Stimulated activated naive CD8-positive, alpha-beta T cell treated with anti-CD3 and anti-CD28 coated beads, Interleukin-15, amount 100 ng/mL, for 72 hours (primary cell): ENCODE measurements at regions not wholly inside any gene's neighbourhood (a gene's known extent, or its start where the extent isn't known, plus 50 kb on each side); places are given as distances from the start of the nearest gene placed in this dataset.
"Not testable (repeated sequence)": the region's sequence is repeated elsewhere in the genome, so short reads cannot be mapped to it uniquely, and the experiment has no call there.

ENCODE experiments used
- ATAC-seq: fragments of 150-1000 bp; cut with Tn5 transposase; 2 replicates; pipeline ENCODE4 v1.10.0; 2021; ENCODE audit warnings: mild to moderate bottlenecking, moderate library complexity
- DNase-seq, 2 donors: peaks; one replicate each; pipeline ENCODE4 v3.0.0; 2021 to 2022
- H3K27ac Mint-ChIP-seq, 2 donors: one replicate each; pipeline ENCODE4 v1.8.0; 2022; ENCODE audit warnings: mild to moderate bottlenecking in 2 of 2, mixed read lengths in 2 of 2, moderate library complexity in 2 of 2
- H3K27me3 Mint-ChIP-seq: one replicate; pipeline ENCODE4 v1.8.0; 2022; ENCODE audit warnings: mixed read lengths
- H3K4me1 Mint-ChIP-seq: one replicate; pipeline ENCODE4 v1.8.0; 2022; ENCODE audit warnings: mild to moderate bottlenecking, mixed read lengths
- H3K4me3 Mint-ChIP-seq, 2 donors: one replicate each; pipeline ENCODE4 v1.8.0; 2022; ENCODE audit warnings: mild to moderate bottlenecking in 2 of 2, mixed read lengths in 2 of 2, moderate library complexity in 1 of 2
- H3K9me3 Mint-ChIP-seq, 2 donors: one replicate each; pipeline ENCODE4 v1.8.0; 2022; ENCODE audit warnings: mixed read lengths in 2 of 2

DNA sequence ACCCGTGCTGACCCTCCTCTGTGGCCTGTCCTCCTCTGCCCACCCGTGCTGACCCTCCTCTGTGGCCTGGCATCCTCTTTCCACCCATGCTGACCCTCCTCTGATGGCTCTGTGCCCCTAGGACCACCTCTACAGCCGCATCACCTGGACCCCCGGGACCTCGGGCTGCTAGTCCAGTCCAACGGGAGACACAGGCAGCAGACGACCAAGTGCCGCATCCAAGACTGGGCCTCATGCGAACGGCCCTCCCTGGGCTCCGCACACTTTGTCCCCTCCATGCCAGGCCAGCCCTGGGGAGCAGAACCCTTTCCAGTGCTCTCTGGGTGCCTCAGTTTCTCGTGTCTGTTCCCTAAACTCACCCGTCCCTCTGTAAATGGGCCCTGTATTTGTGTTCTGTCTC is 107.2 kb upstream of the RNF32 start:
- Mint-ChIP-seq H3K4me1 (no peaks in the 10 kb centered on the region), H3K4me3 (no peak overlapping the region), H3K27ac (peak overlapping the region in 1 of 2 donors; percentile 12), H3K9me3 (no peaks in the 10 kb centered on the region), H3K27me3 (peaks cover 23% of the 10 kb centered on the region)
- DNase-seq (no peak), ATAC-seq (no peak)

DNA sequence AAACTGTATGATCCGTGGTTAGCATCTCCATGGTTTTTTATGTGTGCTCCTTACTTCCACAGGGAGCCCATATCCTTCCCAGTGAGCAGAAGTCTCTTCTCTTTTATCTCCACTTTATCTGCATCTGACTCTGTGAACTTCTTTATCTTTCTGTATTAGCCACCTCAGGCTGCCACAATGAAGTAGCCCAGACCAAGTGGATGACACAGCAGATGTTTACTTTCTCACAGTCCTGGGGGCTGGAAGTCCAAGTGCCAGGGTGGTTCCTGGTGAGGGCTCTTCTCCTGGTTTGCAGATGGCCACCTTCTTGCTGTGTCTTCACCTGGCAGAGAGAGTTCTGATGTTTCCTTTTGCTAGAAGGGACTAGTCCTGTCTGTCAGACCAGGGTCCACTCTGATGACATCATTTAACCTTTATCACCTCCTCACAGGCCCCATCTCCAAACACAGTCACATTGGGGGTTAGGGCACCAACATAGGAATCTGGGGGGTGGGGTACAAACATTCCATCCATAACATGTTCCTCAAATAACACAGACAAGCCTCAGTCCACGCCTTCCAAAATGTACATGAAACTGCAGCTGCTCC is 108.5 kb upstream of the RNF32 start:
- Mint-ChIP-seq H3K4me3 (no peak overlapping the region), H3K9me3 (no peaks in the 10 kb centered on the region), H3K27me3 (peaks cover 36% of the 10 kb centered on the region), H3K4me1 (no peaks in the 10 kb centered on the region), H3K27ac (peak overlapping the region in 1 of 2 donors; percentile 57)
- DNase-seq (no peak), ATAC-seq (no peak)

DNA sequence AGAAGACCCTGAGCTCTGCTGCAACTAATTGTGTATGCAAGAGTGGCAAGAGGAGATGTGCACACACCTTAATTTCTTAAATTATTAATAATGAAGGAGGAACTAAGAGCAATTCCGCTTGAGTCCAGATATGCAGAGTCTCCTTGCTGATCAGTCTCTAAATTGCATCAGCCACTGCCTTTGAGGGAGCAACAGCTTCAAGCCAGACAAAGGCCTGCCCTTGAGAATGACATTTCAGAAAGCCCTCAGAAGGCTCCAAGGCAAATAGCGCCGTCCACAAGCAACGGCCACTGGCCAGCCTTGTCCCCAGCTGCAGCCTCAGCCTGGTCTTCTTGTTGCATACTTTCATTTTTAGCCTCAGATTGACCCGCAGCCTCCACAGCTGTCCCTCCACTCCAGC is 110.6 kb upstream of the RNF32 start:
- peaks cover 40% of the 10 kb centered on the region for H3K27me3 Mint-ChIP-seq
- no peak for ATAC-seq
- no peak overlapping the region for H3K4me3 Mint-ChIP-seq
- no peak for DNase-seq
- no peaks in the 10 kb centered on the region for H3K9me3 Mint-ChIP-seq
- H3K4me1 Mint-ChIP-seq = no peaks in the 10 kb centered on the region
- H3K27ac Mint-ChIP-seq = no peak overlapping the region

DNA sequence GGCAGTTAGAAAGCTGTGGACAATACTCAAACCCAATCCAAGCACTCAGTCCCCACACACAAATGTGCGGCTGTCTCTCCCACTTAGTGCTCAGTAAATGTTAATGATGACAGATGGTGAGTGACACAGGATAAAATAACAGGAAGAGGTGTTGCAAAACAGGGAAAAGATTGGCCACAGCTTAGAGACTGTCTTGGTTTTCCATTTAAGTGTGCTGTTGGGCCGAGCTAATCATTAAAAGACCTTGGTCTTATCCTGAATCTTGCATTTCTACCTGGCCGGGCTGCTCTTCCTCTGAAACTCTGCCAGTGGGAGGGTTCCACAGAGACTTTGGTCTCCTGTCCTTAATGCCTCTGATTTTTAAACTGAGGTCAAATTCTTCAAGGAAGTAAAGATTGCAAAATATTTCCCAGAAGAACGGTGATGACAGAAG is 113.1 kb upstream of the RNF32 start:
- DNase-seq (no peak), ATAC-seq (no peak)
- Mint-ChIP-seq H3K9me3 (no peaks in the 10 kb centered on the region), H3K27ac (peak overlapping the region in 1 of 2 donors; percentile 42), H3K27me3 (peaks cover 30% of the 10 kb centered on the region), H3K4me1 (no peaks in the 10 kb centered on the region), H3K4me3 (no peak overlapping the region)

DNA sequence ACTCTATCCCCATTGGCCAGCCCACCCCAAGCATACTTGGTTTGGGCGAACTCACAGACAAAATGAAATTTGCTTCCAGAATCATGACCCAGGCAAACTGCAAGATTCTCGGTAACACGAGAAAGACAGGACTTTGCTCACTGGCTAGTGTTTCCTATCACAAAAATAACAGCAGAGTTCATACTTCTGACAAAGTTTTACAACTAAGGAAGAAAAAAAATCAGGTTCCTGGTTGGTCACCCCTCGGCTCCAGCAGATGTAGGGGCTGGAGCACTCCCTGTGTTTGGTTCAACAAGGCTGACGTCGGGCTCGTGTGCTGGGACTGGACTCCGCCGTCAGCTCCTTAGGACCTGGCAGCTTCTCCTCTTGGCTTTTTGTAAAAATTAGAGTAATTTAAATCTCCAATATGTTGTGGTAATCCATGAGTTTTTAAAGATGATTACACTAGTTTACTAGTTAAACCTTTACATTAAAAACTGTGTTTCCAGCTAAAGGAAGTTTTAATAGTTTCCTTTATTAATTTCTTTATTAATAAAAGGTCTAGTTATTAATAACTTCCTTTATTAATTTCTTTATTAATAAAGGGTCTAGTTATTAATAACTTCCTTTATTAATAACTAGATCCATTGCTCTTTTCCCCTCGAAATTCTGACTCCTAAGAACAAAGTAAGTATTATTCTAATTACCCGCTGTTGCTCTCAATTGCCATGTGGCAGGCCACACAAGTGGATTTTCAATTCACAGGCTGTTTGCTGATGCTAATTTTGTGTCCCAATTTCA is 115.6 kb upstream of the RNF32 start:
- Mint-ChIP-seq H3K9me3 (no peaks in the 10 kb centered on the region), H3K4me1 (no peaks in the 10 kb centered on the region), H3K4me3 (no peak overlapping the region), H3K27me3 (peaks cover 24% of the 10 kb centered on the region), H3K27ac (no peak overlapping the region)
- ATAC-seq = no peak
- no peak for DNase-seq

DNA sequence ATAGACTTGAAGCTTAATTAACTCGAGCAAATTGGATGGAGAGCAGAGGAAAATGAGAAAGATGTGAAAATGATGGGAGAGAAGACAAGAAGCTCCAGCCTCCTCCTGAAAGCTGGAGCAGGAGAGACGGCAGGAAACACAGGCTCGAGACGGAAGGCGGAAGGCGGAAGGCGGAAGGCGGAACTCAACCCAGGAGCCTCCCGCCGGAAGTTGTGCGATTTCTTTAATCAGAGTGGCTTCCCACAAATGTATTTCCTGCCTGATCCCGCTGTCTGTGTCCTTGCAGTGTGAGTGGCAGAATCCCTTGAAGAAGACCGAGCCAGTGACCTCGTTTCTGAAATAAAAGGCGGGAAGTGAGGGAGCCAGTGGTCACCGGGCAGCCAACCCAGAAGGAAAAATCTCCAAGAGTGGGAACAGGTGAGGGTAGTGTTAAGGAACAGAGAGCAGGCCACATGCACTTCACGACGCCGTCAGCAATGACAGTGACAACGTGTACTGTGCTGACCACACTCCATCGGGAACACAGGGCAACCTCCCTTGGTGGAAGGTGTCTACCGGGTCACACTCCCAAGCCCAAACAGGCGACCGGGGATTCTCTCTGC is 117.0 kb upstream of the RNF32 start:
- Mint-ChIP-seq H3K9me3 (no peaks in the 10 kb centered on the region), H3K4me1 (no peaks in the 10 kb centered on the region), H3K27me3 (peaks cover 22% of the 10 kb centered on the region), H3K27ac (no peak overlapping the region), H3K4me3 (no peak overlapping the region)
- ATAC-seq = no peak
- DNase-seq = no peak

DNA sequence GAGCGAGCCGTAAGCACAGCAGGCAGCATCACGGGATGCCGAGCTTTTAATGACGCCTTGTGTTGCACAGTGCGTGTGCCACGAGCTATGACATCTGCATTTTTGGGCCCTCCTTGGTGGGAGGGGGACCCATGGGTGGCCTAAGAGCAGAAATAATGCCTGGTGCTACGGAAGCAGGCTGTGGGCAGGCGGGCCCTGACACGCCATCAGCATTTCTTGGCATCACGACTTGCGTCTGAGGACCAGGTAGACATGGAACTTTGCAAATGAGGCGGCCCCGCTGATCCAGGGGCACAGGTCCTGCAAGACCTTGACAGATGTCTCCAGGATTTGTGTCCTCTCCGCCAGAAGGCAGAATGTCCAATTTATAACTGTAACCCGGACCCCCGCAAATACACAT is 117.8 kb upstream of the RNF32 start:
- Mint-ChIP-seq H3K27ac (no peak overlapping the region), H3K27me3 (peaks cover 17% of the 10 kb centered on the region), H3K9me3 (peaks cover 0 to 3% of the 10 kb centered on the region in 2 donors), H3K4me1 (no peaks in the 10 kb centered on the region), H3K4me3 (no peak overlapping the region)
- no peak for ATAC-seq
- no peak for DNase-seq

DNA sequence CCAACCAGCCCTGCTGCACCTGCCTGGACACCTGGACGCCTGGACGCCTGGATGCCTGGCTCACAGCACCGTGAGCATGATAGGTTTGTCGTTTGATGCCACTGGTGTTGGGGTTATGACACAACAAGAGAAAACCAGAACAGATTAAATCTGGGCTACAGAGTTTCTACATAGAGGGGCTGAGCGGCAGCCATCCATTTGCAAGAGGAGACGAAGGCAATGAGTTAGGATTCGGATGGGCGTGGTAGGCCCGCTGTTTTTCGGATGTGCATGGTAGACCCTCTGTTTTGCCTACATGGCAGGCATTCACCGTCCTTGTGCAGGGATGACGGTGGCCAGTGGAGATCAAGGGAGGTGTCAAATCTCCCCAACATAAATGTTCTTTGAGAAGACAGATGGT is 121.5 kb upstream of the RNF32 start:
- Mint-ChIP-seq H3K4me1 (no peaks in the 10 kb centered on the region), H3K27ac (no peak overlapping the region), H3K27me3 (peaks cover 20% of the 10 kb centered on the region), H3K9me3 (peaks cover 0 to 12% of the 10 kb centered on the region in 2 donors), H3K4me3 (no peak overlapping the region)
- no peak for DNase-seq
- no peak for ATAC-seq

DNA sequence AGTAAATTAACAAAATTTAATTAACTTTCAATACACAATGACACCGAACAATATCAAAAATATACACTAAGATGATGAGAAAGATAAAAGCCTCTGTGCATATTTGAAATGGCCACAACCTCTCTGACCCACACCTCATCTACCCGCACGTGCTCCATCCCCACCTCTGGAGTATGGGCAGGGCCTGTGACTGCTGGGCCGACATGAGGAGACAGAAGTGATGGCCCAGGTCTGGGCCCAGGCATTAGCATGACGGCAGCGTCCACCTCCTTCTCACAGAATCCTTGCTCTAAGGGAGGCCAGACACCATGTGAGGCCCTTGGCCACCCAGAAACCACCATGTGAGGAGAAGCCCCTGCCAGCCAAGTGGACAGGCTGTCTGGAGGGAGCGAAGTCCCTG is 122.1 kb upstream of the RNF32 start:
- peaks cover 0 to 12% of the 10 kb centered on the region in 2 donors for H3K9me3 Mint-ChIP-seq

DNA sequence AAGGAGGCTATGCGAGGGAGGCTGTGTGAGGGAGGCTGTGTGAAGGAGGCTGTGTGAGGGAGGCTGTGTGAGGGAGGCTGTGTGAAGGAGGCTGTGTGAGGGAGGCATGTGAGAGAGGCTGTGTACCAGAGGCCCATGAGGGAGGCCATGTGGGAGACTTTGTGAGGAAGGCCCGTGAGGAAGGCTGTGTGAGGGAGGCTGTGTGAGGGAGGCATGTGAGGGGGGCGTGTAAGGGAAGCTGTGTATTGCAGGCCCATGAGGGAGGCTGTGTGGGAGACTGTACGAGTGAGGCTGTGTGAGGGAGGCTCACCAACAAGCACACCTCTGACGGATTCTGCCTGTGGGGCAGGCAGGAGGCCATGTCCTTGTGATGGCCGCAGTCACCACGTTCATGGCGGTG is 122.7 kb upstream of the RNF32 start:
- Mint-ChIP-seq H3K27me3 (peaks cover 25% of the 10 kb centered on the region), H3K9me3 (peaks cover 0 to 12% of the 10 kb centered on the region in 2 donors), H3K27ac (peak overlapping the region in 1 of 2 donors; percentile 34)
- not testable (repeated sequence) for DNase-seq, H3K4me1 Mint-ChIP-seq, H3K4me3 Mint-ChIP-seq, ATAC-seq

More for the DNA sequence above, 122.1 kb upstream of the RNF32 start:
- Mint-ChIP-seq H3K4me3 (no peak overlapping the region), H3K4me1 (no peaks in the 10 kb centered on the region), H3K27ac (no peak overlapping the region), H3K27me3 (peaks cover 25% of the 10 kb centered on the region)
- no peak for DNase-seq
- ATAC-seq = no peak

DNA sequence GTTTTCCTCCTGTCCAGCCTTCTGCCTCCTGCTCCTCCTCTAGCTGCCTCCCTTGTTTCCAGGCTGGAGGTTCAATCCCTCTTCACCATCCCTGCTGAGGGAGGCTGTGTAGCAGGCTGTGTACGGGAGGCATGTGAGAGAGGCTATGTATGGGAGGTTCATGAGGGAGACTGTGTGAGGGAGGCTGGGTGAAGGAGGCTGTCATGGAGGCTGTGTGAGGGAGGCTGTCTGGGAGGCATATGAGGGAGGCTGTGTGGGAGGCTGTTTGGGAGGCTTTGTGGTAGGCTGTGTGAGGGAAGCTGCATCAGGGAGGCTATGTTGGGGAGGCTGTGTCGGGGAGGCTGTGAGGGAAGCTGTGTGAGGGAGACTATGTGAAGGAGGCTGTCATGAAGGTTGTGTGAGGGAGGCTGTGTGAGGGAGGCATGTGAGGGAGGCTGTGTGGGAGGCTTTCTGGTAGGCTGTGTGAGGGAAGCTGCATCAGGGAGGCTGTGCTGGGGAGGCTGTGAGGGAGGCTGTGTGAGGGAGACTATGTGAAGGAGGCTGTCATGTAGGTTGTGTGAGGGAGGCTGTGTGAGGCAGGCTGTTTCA is 123.7 kb upstream of the RNF32 start:
- peaks cover 25% of the 10 kb centered on the region for H3K27me3 Mint-ChIP-seq
- ATAC-seq = no peak

DNA sequence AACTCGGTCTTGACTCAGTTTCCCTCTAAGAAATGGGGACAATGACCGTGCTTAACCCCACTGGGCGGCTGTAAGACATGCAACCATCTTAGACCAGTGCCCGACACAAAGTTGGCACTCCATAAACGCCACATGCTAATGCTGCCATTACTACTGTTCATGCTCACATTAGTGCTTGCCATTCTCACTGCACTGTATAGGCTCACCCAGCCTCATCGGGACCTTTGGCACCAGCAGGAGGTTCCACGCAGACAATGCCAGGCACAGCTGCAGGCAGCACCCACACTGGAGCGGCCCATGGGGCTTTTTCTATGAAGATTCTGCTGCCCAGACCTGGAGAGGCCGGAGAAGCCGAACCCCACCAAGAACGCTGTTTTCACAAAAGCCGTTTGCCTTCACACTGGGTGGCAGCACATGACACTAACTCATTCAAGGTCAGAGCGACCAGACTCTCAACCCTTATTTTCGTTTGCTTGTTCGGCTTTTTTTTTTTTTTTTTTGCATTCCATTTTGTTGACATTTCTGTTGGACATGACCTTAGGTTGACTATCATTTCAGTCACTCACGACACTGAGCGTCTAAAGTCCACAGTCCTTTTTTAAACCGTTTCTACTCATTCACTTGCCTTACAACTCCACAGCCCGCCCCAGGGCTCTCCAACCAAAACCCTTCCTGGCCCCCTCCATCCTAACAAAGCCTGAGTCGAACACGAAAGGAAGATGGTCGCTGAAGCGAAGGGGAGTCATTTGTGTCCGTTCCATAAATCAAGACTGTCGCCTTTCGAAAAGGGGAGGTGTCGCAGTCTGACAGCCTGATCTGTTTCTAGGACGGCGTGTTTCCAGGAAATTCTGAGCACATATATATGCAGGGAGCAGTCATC is 124.4 kb upstream of the RNF32 start:
- ATAC-seq (no peak), DNase-seq (no peak)
- Mint-ChIP-seq H3K9me3 (peaks cover 3 to 16% of the 10 kb centered on the region in 2 donors), H3K27ac (no peak overlapping the region), H3K27me3 (peaks cover 25% of the 10 kb centered on the region), H3K4me3 (no peak overlapping the region), H3K4me1 (no peaks in the 10 kb centered on the region)

More for the DNA sequence above, 123.7 kb upstream of the RNF32 start:
- Mint-ChIP-seq H3K4me3 (no peak overlapping the region), H3K4me1 (no peaks in the 10 kb centered on the region), H3K9me3 (peaks cover 0 to 12% of the 10 kb centered on the region in 2 donors), H3K27ac (no peak overlapping the region)
- no peak for DNase-seq

DNA sequence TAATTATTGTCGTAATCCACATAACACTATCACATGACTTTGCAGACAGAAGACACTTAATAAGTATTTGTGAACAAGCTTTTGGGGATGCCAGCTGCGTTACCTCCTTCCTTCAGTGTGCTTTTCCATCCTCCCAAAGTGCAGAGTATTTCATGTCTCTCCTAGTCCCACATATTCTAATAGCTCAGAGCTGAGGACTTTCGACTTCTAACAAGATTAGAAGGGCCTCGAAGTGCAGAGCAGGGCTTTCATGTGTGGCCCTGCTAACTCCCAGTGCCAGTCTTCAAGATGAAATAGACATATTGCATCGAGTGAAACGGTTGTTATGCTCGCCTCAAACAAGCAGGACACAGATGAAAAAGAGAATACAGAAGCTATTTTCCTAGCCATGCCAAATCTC is 125.7 kb upstream of the RNF32 start:
- Mint-ChIP-seq H3K4me1 (no peaks in the 10 kb centered on the region), H3K27me3 (peaks cover 25% of the 10 kb centered on the region), H3K27ac (no peak overlapping the region), H3K9me3 (peaks cover 15 to 29% of the 10 kb centered on the region in 2 donors), H3K4me3 (no peak overlapping the region)
- ATAC-seq (no peak), DNase-seq (no peak)

DNA sequence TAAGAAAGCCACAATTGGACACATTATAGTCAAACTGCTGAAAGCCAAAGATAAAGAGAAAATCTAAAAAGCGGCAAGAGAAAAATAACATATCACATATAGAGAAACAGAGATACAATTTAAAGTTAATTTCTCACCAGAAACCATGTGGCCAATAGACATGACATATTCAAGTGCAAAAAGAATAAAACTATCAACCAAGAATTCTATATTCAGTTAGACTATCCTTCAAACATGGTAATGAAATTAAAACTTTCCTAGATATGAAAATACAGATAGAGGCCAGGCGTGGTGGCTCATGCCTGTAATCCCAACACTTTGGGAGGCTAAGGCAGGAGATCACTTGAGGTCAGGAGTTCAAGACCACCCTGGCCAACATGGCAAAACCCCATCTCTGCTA is 129.1 kb upstream of the RNF32 start:
- Mint-ChIP-seq H3K27me3 (peaks cover 16% of the 10 kb centered on the region), H3K4me3 (no peak overlapping the region), H3K27ac (no peak overlapping the region), H3K9me3 (peaks cover 23 to 32% of the 10 kb centered on the region in 2 donors), H3K4me1 (no peaks in the 10 kb centered on the region)
- no peak for ATAC-seq
- DNase-seq = no peak

DNA sequence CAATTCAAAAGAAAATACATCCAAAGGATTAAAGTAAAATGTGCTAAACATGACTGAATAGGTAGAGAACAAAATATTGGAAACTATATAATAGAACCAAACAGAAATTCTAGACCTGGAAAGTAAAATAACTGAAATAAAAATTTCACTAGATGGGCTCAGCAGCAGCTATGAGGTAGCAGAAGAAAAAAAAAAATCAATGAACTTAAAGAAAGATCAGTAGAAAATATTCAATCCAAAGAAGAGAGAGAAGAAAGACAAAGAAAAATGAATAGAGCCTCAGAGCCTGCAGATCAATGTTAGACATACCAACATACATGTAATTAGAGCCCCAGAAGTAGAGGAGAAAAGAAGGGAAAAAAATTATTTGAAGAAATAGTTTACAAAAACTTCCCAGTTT is 129.6 kb upstream of the RNF32 start:
- Mint-ChIP-seq H3K27ac (no peak overlapping the region), H3K4me1 (no peaks in the 10 kb centered on the region), H3K4me3 (no peak overlapping the region), H3K9me3 (peaks cover 23 to 32% of the 10 kb centered on the region in 2 donors), H3K27me3 (peaks cover 13% of the 10 kb centered on the region)
- no peak for ATAC-seq
- DNase-seq = no peak
